ENCODE measurements at regions not wholly inside any gene's neighbourhood (a gene's known extent, or its start where the extent isn't known, plus 50 kb on each side); places are given as distances from the start of the nearest gene placed in this dataset.

GRCh38 chrX:794311-794710 lies 163.7 kb downstream of the SHOX start:
- DNase-seq (ENCODE audit: low read depth in 1 of 2, low spot score in 2 of 2): peak in 1 of 2 experiments; percentile 37
- 94% methylated on average over 11 of the region's 11 CpGs; no CpG with 5 or more reads in 1 of the 2 experiments for WGBS, 2 experiments (ENCODE audit: extremely low coverage in 1 of 2, insufficient coverage in 1 of 2, insufficient read length in 1 of 2, insufficient replicate concordance in 2 of 2, low coverage in 1 of 2, low lambda C conversion rate in 2 of 2, missing lambda C conversion rate in 1 of 2)
- H3K4me3 ChIP-seq (ENCODE audit: extremely low read depth in 1 of 4, insufficient read depth in 2 of 4, low read depth in 3 of 4, low read length in 4 of 4): no peak overlapping the region
- H2AFZ ChIP-seq (ENCODE audit: low read length): no peak overlapping the region
- H4K20me1 ChIP-seq (replicated peaks in 1 of 2; ENCODE audit: control insufficient read depth in 1 of 2, insufficient read depth in 2 of 2, low read length in 2 of 2): no peaks in the 10 kb centered on the region
- no peak overlapping the region for H3K56ac ChIP-seq (replicated peaks; ENCODE audit: insufficient read length, low read depth, low read length)
- H3K79me2 ChIP-seq (ENCODE audit: control insufficient read depth in 1 of 2, insufficient read depth in 2 of 2, low read length in 2 of 2): no peaks in the 10 kb centered on the region
- H2BK15ac ChIP-seq (ENCODE audit: low read length): 0 out of 2 replicates have a peak overlapping the region, but pooled peaks have one; percentile 40
- H3K36me3 ChIP-seq (ENCODE audit: control insufficient read depth in 2 of 4, insufficient read depth in 4 of 4, low read length in 3 of 4): no peaks in the 10 kb centered on the region
- no peak overlapping the region for H2BK20ac ChIP-seq (ENCODE audit: low read length)
- H3K4me2 ChIP-seq (ENCODE audit: insufficient read depth in 1 of 2, low read depth in 2 of 2, low read length in 2 of 2): no peak overlapping the region
- H3K79me1 ChIP-seq (ENCODE audit: low read depth, low read length): no peaks in the 10 kb centered on the region
- H3K27ac ChIP-seq (ENCODE audit: low read depth, low read length): no peak overlapping the region
- no peaks in the 10 kb centered on the region; the same call in 1 of the 2 replicates for H3K23me2 ChIP-seq (ENCODE audit: low read depth, low read length)
- no peaks in the 10 kb centered on the region for H3K27me3 ChIP-seq (replicated peaks in 1 of 4; ENCODE audit: control insufficient read depth in 3 of 4, extremely low read depth in 1 of 4, insufficient read depth in 3 of 4, low read length in 3 of 4)
- no peak overlapping the region for H3K9ac ChIP-seq (replicated peaks in 1 of 4; ENCODE audit: extremely low read depth in 1 of 4, low read depth in 3 of 4, low read length in 3 of 4)
- no peak overlapping the region for H3K4ac ChIP-seq (replicated peaks; ENCODE audit: insufficient read length, low read depth, low read length)
- 0 out of 2 replicates have a peak overlapping the region, but pooled peaks have one; percentile 68 for H2BK12ac ChIP-seq (ENCODE audit: low read depth, low read length)
- ChIA-PET POLR2A (ENCODE audit: partially characterized antibody) (no interaction called here), CTCF (ENCODE audit: partially characterized antibody) (no interaction called here)
- FAIRE-seq: no peak
- H2BK120ac ChIP-seq (replicated peaks; ENCODE audit: low read depth, low read length): no peak overlapping the region
- no peak overlapping the region for H4K8ac ChIP-seq (ENCODE audit: extremely low read depth, insufficient read depth, low read length)
- no peak overlapping the region for H3K23ac ChIP-seq (ENCODE audit: insufficient read length)
- H4K5ac ChIP-seq (ENCODE audit: insufficient read length, low read depth, low read length): no peak overlapping the region
- H3K4me1 ChIP-seq (replicated peaks in 1 of 4; ENCODE audit: control insufficient read depth in 3 of 4, insufficient read depth in 4 of 4, low read length in 3 of 4): peaks cover 5 to 26% (median 10%) of the 10 kb centered on the region in 4 experiments
- H3K18ac ChIP-seq (ENCODE audit: extremely low read depth, low read length): no peak overlapping the region; the same call in 1 of the 2 replicates
- H3K9me3 ChIP-seq (ENCODE audit: insufficient read depth in 2 of 2, low read depth in 1 of 2, low read length in 1 of 2): no peaks in the 10 kb centered on the region
- H2BK5ac ChIP-seq (ENCODE audit: low read depth, low read length): no peak overlapping the region
- no peak overlapping the region for H4K91ac ChIP-seq (replicated peaks; ENCODE audit: insufficient read length, low read length)
- no peak overlapping the region for H3K14ac ChIP-seq (ENCODE audit: insufficient read length)
- 0 out of 2 replicates have a peak overlapping the region, but pooled peaks have one; percentile 48 for H2AK5ac ChIP-seq (ENCODE audit: low read depth, low read length)
- no peak for TF ChIP-seq SIX5 (IDR thresholded peaks at IDR 0.05; ENCODE audit: low read depth, low read length)
- no peak for TF ChIP-seq EGR1 (IDR thresholded peaks at IDR 0.05; ENCODE audit: borderline replicate concordance, low read depth, low read length)
- TF ChIP-seq YY1 (IDR thresholded peaks at IDR 0.05; ENCODE audit: low read depth, low read length): no peak
- no peak for TF ChIP-seq POU5F1 (IDR thresholded peaks at IDR 0.05; ENCODE audit: low read depth, low read length)
- TF ChIP-seq CHD1 (IDR thresholded peaks at IDR 0.05; ENCODE audit: low read depth, low read length): no peak
- no peak for TF ChIP-seq CTCF (IDR thresholded peaks at IDR 0.05; ENCODE audit: control extremely low read depth in 1 of 3, insufficient read depth in 1 of 3, low read depth in 1 of 3, low read length in 3 of 3)
- TF ChIP-seq CHD2 (IDR thresholded peaks at IDR 0.05; ENCODE audit: low read length): no peak
- no peak for TF ChIP-seq KDM1A (IDR thresholded peaks at IDR 0.05; ENCODE audit: borderline replicate concordance, low read length)
- TF ChIP-seq JUND (IDR thresholded peaks at IDR 0.05; ENCODE audit: low read length): no peak
- TF ChIP-seq ZNF274 (IDR thresholded peaks at IDR 0.05; ENCODE audit: borderline replicate concordance, extremely low read depth, low read length): no peak
- TF ChIP-seq MAX (IDR thresholded peaks at IDR 0.05): no peak
- TF ChIP-seq USF2 (IDR thresholded peaks at IDR 0.05; ENCODE audit: low read length): no peak

Measured in H1 (cell line).